HEK293T (cell line): ENCODE measurements at regions not wholly inside any gene's neighbourhood (a gene's known extent, or its start where the extent isn't known, plus 50 kb on each side); places are given as distances from the start of the nearest gene placed in this dataset.

ENCODE experiments used
- BHLHE40 ChIP-seq: fragments of 450-650 bp; IDR thresholded peaks from 2 replicates; pipeline ENCODE4 v1.6.1; 2016; ENCODE audit warnings: mild to moderate bottlenecking, moderate library complexity, borderline replicate concordance
- ELF4 ChIP-seq: fragments of 450-650 bp; IDR thresholded peaks from 2 replicates; pipeline ENCODE4 v1.6.1; 2017; ENCODE audit warnings: antibody characterized with exemption
- FOXA1 ChIP-seq: fragments of 450-650 bp; IDR thresholded peaks from 2 replicates; pipeline ENCODE4 v1.6.1; 2016; ENCODE audit warnings: mild to moderate bottlenecking
- FOXK2 ChIP-seq: fragments of 450-650 bp; IDR thresholded peaks from 2 replicates; pipeline ENCODE4 v1.6.1; 2016; ENCODE audit warnings: mild to moderate bottlenecking
- HDGF ChIP-seq: fragments of 450-650 bp; IDR thresholded peaks from 2 replicates; pipeline ENCODE4 v1.6.1; 2017; ENCODE audit warnings: antibody characterized with exemption, borderline replicate concordance
- L3MBTL2 ChIP-seq: fragments of 450-650 bp; conservative IDR thresholded peaks from 2 replicates; pipeline ENCODE4 v1.6.1; 2016; ENCODE audit warnings: mild to moderate bottlenecking
- NFRKB ChIP-seq: fragments of 450-650 bp; IDR thresholded peaks from 2 replicates; pipeline ENCODE4 v1.6.1; 2016; ENCODE audit warnings: mild to moderate bottlenecking, moderate library complexity
- PKNOX1 ChIP-seq: fragments of 450-650 bp; IDR thresholded peaks from 2 replicates; pipeline ENCODE4 v1.6.1; 2016
- SP1 ChIP-seq: fragments of 450-650 bp; IDR thresholded peaks from 2 replicates; pipeline ENCODE4 v1.6.1; 2017
- SUZ12 ChIP-seq: fragments of 450-650 bp; IDR thresholded peaks from 2 replicates; pipeline ENCODE4 v1.6.1; 2016; ENCODE audit warnings: mild to moderate bottlenecking
- TARDBP ChIP-seq: fragments of 450-650 bp; IDR thresholded peaks from 2 replicates; pipeline ENCODE4 v1.6.1; 2016

- TF ChIP-seq SP1 (no peak), SUZ12 (no peak), PKNOX1 (no peak), FOXK2 (no peak), ELF4 (no peak), TARDBP (no peak), HDGF (no peak), BHLHE40 (no peak), L3MBTL2 (no peak), FOXA1 (no peak), NFRKB (no peak)
Observed at GRCh38 chr16:62872339-62872738, 836.1 kb upstream of the CDH8 start.
